GM18520 (cell line): ENCODE measurements at regions not wholly inside any gene's neighbourhood (a gene's known extent, or its start where the extent isn't known, plus 50 kb on each side); places are given as distances from the start of the nearest gene placed in this dataset.

ENCODE experiments used
- ATAC-seq: cut with Tn5 transposase; IDR thresholded peaks from one replicate; pipeline ENCODE4 v1.9.1; 2021; ENCODE audit not compliant: unreplicated experiment

DNA sequence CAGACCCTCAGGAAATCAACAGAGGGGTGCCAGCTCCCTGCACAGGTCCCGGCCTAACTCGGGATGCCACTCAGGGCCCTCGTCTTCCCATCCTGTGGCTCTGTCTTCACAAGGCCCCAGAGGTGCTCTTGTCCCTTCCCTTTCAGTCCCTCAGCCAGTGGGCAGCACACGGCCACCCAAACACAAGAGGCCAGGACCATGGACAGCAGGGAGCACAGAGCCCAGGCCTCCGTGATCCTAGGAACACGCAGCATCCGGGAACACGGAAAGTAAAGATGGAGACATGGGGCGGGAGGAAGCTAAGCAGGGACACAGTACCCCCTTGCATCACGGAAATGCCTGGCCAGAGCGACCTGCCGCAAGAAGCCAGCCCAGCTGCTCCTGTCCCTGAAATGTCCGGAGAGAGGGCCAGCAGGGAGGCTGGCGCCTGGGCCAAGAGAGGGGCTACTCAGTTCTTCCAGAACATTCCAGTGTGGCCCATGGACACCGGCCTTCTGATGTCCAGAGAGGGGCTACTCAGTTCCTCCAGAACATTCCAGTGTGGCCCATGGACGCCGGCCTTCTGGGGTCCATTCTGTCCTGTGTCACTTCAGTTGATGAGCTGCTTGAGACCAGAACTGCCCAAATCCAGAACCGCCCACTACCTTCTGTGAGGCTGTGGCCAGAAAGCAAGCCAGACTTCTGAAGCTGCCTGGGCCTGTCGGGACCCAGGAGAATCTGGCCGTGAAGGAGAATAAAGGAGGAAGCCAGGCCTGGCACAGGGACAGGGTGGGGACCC is 274.0 kb downstream of the BRD1 start:
- no peak for ATAC-seq

DNA sequence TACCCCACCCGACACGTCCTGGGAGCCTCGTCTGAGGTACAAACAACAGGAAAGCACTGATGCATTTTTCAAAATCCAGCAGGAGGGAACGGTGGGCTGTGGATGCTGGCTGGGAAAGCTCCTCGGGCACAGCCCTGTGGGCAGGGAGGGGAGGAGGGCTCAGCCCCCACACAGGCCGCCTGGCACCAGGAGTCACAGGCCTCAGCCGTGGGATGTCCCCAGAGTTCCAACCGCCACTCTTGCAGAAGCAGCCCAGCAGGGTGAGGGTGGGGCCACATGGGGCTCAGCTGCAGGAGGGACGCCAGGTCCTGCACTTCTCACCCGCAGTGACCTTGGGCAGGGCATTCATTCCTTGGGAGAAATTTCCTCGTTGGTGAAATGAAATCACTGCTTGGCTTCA is 274.6 kb downstream of the BRD1 start:
- no peak for ATAC-seq

DNA sequence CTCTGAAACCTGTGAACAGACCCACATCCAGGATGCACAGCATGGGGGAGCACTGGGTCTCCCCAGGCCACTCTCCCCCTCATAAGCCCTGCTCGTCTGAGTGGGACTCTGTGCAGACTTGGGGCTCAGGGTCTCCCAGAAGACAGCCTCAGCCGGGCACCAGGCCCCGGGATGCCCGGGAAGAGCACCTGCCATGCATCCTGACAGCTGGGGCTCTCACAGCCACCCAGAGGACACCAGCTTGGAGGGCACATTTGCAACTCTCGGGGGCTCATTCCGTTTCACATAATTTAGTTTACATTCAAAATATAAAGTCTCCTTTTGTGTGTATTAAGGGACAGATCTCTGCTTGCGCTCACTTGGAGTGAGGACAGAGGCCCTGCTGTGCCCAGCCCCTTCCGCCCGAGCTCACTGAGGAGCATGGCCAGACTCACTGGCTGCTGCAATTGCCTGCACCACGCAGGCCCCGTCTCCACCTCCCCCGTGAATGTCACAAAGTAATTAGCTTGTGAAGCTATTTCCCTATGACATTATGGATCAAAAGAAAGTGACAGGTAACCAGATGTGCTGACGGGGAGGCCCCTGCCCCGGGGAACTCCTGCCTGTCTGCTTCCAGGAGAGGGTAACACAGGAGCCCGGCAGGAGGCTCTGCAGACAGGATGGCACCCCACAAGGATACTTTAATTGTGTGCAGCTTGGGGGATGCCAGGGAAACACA is 275.6 kb downstream of the BRD1 start:
- ATAC-seq, result no peak

DNA sequence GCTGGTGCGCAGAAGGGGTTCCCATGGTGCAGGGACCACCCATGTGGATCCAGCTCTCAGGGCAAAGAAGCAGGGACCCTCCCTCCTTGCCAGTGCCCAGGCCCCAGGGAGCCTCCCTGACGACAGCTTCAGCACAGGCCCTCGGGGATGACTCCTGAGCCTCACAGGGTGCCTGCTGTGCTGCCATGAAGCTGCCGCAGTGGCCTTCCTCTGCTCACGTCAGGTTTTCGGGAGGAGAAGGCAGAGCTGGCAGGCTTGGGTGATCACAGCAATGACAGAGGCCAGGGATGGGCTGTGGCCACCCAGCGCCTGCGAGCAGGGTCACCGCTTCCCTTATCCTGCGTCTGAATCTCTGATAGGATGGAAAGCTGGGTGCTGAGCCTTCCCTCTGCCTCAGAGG is 276.2 kb downstream of the BRD1 start:
- ATAC-seq, result no peak

DNA sequence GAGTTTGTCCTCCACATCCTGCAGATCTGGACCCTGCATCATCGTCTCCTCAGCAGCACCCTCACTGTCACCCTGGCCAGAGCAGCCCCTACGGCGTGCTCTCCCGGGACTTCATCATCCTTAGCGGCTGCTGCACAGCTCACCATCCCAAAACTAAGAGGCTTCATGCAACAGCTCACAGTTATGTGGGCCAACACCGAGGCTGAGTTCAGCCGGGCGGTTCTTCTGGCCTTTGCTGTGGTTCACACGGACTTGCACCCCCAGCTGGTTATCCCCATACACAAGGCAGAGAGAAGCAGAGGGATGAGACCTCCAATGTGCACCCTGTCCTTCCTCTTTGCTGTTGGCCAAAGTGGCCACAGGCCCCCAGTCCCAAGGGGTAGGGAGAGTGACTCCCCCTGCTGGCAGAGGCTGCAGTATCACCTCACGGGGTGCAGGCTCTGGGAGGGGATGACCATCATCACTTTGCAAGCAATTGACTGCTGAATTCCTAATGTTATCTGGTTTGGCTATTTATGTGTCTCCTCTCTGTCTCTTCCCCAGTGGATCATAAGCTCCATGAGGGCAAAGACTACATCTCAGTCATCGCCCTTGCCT is 276.8 kb downstream of the BRD1 start:
- ATAC-seq, result no peak

DNA sequence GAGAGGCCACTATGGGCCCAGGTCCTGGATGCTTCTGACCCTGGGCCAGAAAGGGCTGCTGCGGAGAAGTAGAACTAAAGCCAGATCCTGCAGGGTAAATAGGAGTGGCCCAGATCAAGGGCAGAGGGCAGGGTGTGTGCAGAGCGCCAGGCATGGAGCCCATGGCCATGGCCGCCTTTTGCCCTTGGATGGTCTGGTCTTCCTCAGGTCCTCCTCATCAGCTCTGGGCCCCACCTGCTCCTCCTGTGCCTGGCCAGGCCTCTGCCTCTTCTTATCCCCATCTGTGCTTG is 277.6 kb downstream of the BRD1 start:
- ATAC-seq, result no peak

DNA sequence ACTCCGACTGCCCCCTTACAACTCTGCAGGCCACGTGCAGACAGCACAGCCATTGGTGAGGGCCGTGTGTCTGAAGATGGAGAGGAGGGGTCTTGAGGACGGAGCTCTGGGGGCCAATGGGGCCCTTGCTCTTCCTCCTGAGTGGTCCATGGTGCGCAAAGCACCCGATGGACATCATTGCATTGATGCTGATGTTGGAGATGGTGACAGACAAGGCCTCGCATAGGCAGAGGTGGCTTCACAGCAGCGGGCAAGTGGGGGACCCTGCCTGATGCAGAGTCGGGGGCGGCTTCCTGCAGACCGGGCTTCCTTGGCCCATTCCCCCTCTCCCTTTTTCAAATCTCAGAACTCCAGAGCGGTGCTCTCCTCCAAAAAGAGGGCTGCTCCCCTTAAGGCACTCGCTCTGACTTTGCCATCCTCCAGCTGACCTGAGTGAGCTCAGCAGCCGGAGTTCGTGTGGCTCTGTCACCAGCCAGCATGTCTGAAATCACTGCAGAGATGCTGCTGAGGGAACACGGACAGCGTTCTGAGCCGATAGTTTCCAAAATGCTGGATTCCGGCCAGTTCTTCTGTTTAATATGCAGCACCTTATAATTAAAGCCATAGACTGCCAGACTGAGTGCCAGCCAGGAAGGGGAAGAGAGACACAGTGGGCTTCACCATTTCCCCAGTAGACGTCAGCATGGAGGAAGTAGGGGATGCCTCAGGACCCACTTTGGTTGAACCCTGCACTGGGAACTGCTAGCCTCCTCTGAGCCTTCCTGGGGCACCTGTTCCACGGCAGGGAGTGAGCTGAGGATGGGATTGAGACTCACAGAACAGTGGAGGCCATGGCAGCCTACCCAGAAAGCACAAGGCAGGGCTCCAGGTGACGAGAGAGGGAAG is 278.2 kb downstream of the BRD1 start:
- ATAC-seq, result no peak

DNA sequence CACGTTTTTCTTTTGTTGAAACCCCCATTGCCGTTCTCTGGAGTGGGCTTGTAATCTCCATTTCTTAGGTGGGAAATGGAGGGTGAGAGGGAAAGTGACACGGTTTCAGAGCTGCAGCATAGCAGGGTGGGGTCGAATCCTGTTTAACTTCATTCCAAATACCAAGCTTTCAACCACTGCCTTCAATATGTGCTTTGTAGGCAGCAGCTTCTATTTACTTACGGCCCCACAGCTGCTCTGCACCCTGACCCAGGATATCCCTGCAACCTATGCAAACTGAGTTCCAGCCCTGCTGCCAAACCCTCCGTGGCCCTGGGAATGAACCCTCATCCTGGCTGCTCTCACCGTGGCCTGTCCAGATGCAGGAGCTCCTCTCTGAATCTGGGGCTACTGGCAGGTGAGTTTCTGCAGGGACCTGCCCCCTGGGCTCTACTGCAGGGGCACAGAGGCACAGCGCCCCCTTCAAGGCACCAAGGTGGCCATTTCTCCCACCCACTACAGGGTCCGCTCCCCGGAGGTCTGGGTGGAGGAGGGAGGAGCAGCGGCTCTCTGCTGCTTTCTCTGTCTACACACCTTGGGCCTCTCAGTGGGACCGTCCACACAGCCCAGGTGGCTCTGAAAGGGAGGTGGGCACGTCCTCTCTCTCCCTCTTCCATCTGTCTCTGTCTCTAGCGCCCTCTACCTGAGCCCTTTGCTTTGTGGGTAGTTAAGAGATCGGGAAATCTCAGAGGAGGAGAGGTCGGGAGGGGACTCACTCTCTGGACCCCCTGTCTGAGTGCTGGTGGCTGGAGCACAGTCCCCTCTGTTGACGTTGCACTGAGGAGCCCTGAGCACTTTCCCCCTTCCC is 279.1 kb downstream of the BRD1 start:
- no peak for ATAC-seq

DNA sequence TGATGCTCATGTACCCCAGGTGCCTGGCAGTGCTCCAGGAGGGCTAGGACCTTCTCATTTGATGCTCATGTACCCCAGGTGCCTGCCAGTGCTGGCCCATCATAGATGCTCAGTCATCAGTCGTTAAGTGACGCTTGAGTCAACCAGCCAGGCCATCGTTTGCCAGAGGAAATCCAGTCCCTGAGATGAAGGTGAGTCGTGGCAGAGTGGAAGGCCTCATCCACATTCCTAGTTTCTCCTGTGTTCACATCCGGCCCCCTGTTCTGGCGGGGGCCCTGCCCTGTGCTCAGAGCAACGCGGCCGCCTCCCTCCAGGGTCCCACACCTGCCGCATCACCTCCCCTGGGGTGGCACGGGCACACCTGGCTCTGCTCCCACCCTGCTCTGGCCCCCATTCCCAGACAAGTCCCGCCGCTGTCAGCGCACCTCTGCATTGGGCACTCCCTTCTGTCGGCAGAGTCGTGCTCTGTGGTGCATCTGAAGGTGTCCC is 279.9 kb downstream of the BRD1 start:
- no peak for ATAC-seq

DNA sequence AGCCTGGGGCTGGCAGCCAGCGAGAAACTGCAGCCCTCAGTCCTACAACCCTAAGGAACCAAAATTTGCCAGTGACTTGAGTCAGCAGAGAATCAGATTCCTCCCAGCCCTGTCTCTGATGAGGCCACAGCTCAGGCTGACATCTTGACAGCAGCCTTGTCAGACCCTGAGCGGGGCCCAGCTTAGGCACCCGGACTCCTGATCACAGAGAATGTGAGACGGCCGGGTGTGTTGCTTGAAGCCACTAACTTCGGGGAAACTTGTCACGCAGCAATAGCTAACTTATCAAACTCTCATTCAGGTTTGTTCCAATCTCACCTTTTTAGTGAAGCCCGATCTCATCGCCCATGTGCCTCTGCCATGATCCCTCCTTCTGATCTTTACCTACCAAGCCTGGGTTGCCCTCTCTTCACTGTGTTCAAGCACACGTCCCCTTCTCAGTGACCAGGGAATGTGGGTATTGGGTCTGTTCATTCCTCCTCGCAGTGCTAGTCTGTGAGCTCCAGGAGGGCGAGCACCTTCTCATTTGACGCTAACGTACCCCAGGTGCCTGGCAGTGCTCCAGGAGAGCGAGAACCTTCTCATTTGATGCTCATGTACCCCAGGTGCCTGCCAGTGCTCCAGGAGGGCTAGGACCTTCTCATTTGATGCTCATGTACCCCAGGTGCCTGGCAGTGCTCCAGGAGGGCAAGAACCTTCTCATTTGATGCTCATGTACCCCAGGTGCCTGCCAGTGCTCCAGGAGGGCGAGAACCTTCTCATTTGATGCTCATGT is 280.7 kb downstream of the BRD1 start:
- ATAC-seq, result no peak

DNA sequence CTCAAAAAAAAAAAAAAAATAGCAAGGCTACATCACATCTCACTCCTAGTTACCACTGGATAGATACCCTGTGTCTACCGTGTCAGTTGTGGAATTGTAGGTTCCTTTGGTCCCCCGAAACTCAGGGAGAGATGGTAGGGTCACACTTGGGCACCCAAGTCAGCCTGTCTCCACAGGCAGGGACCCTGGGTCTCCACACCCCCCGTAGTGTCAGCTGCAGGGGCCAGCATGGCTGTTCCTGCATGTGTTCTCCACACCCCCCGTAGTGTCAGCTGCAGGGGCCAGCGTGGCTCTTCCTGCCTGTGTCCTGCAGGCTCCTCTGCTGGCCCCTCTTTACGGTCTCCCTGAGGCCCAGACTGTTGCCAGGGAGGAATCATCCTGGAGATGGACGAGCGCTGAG is 282.1 kb downstream of the BRD1 start:
- no peak for ATAC-seq

DNA sequence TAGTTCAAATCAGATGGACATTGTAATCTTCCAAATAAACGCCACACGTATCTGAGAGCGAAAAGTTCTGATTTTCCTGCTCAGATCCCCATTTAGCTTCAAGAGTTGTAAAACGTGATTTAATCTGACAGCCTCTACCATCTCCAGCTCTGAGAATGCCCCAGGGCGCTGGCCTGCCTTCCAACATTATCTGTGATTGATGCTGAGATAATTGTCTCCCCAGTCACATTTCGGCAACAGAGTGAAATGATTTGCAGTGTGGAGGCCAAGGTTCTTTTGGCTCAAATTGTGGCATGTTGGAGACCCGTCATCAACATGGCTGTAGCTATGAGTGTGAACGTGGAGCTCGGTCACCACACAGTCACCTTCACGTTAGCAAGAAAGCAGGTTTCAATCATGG is 283.4 kb downstream of the BRD1 start:
- ATAC-seq, result no peak

DNA sequence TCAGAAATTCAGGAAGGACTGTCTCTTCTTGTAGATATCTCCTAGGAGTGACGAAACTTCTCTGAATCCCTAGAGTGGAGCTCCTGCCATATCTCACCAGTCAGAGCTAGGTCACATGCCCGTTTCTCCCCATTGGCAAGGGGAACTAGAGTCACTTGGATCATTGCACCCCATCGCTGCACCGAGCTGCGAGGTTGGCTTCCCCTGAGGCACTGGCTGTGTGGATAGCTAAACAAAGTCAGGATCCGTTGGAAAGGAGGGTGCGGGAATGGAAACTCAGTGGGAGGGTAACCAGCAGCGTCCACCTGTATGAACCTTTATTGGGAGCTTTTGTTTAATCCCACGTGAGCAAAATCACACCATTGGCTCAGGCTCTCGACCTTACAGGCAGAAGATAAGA is 283.8 kb downstream of the BRD1 start:
- ATAC-seq, result no peak

DNA sequence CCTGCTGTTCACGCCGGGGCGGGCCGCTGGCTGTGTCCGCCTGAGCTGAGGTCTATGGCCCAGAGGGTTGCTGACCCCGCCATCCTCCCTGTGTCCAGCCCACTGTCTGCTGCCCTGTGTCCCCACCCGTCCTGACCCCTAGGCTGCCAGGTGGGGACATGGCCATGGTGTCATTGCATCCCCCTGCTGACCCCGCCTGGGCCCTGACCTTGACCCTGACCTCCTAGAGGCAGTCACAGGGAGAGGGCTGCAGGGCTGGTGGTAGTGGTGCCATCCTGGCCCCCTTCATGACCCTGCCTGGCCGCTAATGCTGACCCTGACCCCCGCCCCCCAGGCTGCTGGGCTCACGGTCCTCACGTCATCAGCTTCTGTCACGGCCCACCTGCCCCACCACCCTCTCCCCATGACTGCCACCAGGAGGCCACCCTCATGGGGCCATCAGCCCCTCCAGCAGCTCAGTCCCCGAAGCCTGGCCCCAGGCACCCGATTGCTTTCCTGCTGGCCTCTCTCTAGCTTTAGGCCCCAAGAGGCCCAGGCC is 285.9 kb downstream of the BRD1 start:
- ATAC-seq, result no peak

DNA sequence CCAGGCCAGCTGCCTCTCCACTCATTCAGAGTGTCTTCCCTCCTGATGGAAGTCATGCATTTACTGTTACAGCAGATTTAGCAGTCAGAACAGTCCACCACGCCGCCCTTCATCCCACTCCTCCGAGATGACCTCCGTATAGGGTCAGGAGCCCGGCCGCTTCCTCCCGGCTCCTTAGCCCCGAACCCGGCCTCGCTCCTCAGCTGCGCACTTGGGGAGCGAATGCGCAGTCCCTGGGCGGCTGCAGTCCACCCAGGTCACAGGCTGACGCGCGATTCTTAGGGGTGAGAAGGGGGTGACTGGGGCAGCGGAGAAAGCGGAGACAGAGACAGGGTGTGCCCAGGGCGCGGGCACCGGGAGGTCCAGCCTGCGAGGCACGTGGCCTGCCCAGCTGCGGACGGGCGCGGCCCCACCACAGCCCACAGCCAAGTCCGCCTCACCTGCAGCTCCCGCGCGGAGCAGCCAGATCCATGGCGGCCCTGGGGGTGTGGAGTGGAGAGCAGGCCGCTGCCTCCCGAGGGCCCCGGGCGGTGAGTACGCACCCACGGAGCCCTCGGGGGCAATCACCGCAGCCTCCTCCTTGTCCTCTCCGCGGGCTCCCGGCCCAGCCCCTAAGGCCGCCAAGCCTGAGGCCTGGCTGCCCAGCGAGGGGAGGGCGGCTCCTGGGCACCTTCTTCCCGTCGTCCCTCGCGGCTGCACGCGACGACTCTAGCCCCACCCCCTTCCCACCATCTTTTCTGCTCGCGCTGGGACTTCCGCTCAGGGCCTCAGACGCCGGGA is 286.6 kb downstream of the BRD1 start:
- ATAC-seq, result no peak

DNA sequence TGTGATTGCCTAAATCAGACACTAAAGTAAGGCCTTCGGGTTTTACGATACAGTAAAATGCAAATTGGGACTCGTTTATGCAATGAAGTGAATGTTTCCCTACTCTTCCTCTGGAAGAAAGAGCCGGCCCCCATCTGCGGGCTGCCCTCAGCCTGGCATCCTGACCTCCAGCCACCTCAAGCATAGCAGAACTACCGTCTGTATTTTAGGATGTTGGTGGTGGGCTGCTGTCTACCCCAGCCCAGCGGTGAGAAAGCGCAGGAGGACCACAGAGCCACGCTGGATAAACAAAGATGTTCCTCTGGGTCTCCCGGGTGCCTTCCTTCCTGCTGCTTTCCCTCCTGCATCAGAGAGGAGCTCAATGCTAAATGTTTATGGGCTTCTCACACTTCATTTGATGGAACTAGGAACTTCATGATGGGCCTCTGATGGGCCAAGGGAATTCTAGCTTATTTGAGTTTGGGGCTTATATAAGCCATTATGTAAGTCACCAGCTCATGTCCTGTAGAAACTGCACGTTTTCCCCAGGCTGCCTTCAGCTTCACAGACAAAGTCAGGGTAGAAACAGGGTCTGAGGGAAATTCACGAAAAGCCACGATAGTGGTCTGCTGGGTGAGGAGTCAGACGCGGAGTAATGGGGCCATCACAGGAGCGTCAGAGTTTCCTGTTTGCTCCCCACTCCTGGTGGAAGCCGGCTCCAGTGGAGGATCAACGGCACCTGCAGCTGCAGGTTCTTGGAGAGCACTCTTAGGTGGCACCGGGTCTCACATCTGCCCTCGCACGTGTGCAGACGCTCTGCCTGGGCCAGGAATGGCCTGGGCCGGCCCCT is 287.4 kb downstream of the BRD1 start:
- ATAC-seq, result no peak

DNA sequence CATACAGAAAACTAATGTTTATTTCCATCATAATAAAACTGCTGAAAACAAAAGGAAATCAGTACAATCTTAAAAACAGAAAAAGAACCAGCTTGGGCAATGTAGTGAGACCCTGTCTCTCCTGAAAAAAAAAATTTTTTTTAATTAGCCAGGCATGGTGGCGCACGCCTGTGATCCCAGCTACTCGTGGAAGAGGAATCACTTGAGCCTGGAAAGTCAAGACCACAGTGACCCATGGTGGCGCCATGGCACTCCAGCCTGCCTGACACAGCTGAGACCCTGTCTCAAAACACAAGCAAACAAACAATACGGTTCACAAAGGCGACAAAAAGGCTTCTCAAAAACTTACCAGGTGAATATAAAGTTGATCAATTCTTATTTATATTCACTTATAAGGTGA is 289.7 kb downstream of the BRD1 start:
- no peak for ATAC-seq
